ENCODE measurements at regions not wholly inside any gene's neighbourhood (a gene's known extent, or its start where the extent isn't known, plus 50 kb on each side); places are given as distances from the start of the nearest gene placed in this dataset.

- no peak for DNase-seq
Measured at GRCh38 chr5:176175101-176175852, 62.9 kb upstream of the SIMC1 start.

DNA sequence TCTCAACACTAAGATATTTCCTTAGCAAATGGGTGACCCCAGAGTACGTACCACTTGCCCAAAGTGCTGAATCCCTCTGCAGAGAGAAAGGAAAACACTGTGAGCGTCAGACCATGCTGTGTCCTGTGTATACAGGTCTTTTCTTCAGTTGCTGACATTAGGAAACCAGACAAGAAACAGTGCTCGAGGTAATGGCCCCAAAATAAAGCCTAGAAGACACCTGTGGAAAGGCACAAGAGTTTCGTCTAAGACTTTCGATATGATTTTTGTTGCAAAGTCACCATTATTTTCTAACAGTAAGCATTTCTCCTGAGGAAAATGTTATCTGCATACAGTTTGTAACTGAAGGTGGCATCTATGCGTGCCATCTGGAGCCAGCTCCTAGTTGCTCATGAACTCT is 62.0 kb upstream of the SIMC1 start:
- no peak for DNase-seq

- DNase-seq, result no peak
Measured at GRCh38 chr5:176178789-176179188, 59.4 kb upstream of the SIMC1 start.

DNA sequence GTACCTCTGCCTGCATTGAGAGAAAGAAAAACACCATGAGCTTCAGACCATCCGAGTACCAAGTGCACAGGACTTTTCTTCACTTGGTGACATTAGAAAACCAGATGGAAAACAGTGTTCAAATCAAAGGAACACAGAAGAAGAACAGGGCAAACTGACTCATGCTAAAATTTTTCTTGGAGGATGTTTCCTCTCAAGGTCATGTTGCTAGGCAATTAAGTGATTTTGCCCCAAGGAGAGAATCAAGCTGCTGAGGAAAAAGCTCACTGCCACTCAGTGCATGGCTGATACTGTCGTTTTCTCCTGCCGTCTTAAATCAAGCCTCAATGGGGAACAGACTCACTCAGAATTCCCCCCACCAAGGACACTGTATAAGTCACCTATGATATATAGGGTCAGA is 57.9 kb upstream of the SIMC1 start:
- peak in 1 of 51 donors; percentile 14 for DNase-seq

GRCh38 chr5:176180781-176181180 is 57.4 kb upstream of the SIMC1 start:
- no peak for DNase-seq

GRCh38 chr5:176181271-176181855 is 56.9 kb upstream of the SIMC1 start:
- no peak for DNase-seq

- no peak for DNase-seq
Measured at GRCh38 chr5:176183321-176184074, 54.7 kb upstream of the SIMC1 start.

DNA sequence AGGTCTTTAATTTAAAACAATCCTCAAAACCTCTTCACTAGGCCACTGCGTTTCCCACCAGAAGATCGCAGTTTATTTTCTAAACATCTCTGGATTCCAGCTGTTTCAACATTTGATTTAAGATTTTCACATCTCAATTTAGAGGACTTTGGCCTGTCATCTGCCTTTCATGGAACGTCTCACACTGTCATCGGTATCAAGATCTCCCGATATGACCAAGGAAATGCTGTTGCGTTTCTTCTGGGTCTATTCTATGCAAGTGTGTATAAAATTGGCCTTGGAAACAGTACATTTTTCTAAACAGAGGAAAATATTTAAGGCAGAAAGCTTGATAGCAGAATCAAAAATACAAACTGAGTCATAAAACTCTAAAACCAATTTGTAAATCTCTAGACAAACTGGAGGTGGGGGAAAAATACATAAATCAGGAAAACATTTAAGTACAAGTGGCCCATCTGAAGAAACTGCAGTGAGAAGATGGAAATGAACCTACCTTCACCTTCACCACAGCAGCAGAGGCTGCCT is 53.6 kb upstream of the SIMC1 start:
- no peak for DNase-seq

DNA sequence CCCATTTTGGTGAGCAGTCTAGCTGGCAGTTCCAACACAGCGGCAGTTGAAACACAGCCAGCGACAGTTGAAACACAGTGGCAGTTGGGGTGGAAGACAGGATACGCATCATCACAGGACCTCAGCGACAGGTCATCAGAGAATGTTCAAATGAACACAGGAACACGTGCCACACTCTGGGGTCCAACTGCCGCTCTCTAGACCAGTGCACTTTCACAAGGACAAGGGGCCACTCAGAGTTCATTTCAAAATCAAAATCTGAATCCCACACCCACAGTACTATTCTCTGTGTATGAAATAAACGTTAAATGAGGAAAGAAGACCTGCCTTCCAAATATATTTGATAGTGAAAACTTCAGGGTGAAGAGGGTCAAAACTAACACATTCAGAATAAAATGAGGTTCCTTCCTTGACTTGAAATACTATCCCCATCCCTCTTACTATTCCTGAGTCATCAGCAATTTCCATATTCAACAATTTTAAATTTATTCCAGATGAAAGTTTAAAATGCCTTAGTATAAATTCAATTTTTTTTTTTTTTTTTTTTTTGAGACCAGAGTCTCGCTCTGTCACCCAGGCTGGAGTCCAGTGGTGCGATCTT is 53.0 kb upstream of the SIMC1 start:
- no peak for DNase-seq

GRCh38 chr5:176186107-176186506 is 52.1 kb upstream of the SIMC1 start:
- no peak for DNase-seq

- no peak for DNase-seq
Measured at GRCh38 chr5:176187276-176188062, 50.8 kb upstream of the SIMC1 start.

GRCh38 chr5:176188085-176188484 is 50.1 kb upstream of the SIMC1 start:
- no peak for DNase-seq
